Tongue (tissue), 1 donor: ENCODE measurements at regions not wholly inside any gene's neighbourhood (a gene's known extent, or its start where the extent isn't known, plus 50 kb on each side); places are given as distances from the start of the nearest gene placed in this dataset.

ENCODE experiments used
- DNase-seq: peaks from one replicate; pipeline ENCODE4 v3.0.0-alpha.2; 2015

- DNase-seq = no peak
Observed at GRCh38 chr15:66948294-66948693, 117.1 kb upstream of the SMAD3 start.

GRCh38 chr15:66950114-66950513 is 115.3 kb upstream of the SMAD3 start:
- DNase-seq = no peak

GRCh38 chr15:66951531-66952320 is 113.7 kb upstream of the SMAD3 start:
- DNase-seq = no peak

- DNase-seq = no peak
Observed at GRCh38 chr15:66952756-66953522, 112.5 kb upstream of the SMAD3 start.

- DNase-seq = no peak
Observed at GRCh38 chr15:66953523-66954229, 111.7 kb upstream of the SMAD3 start.

GRCh38 chr15:66954601-66955000 is 110.8 kb upstream of the SMAD3 start:
- no peak for DNase-seq

- no peak for DNase-seq
Observed at GRCh38 chr15:66955001-66955516, 110.3 kb upstream of the SMAD3 start.

GRCh38 chr15:66955871-66956585 is 109.4 kb upstream of the SMAD3 start:
- no peak for DNase-seq

- DNase-seq = no peak
Observed at GRCh38 chr15:66956672-66957430, 108.6 kb upstream of the SMAD3 start.

- DNase-seq = no peak
Observed at GRCh38 chr15:66957431-66957720, 108.0 kb upstream of the SMAD3 start.

- DNase-seq = no peak
Observed at GRCh38 chr15:66959066-66959465, 106.3 kb upstream of the SMAD3 start.

GRCh38 chr15:66959875-66960274 is 105.5 kb upstream of the SMAD3 start:
- DNase-seq = no peak

GRCh38 chr15:66960519-66960918 is 104.9 kb upstream of the SMAD3 start:
- no peak for DNase-seq

GRCh38 chr15:66961407-66961884 is 104.0 kb upstream of the SMAD3 start:
- no peak for DNase-seq

- no peak for DNase-seq
Observed at GRCh38 chr15:66961901-66962300, 103.5 kb upstream of the SMAD3 start.

- no peak for DNase-seq
Observed at GRCh38 chr15:66962522-66962921, 102.9 kb upstream of the SMAD3 start.

GRCh38 chr15:66963084-66963483 is 102.3 kb upstream of the SMAD3 start:
- no peak for DNase-seq

- no peak for DNase-seq
Observed at GRCh38 chr15:66963710-66964109, 101.7 kb upstream of the SMAD3 start.

GRCh38 chr15:66964111-66964738 is 101.2 kb upstream of the SMAD3 start:
- DNase-seq = no peak

- no peak for DNase-seq
Observed at GRCh38 chr15:66964791-66965190, 100.6 kb upstream of the SMAD3 start.
